ENCODE measurements at regions not wholly inside any gene's neighbourhood (a gene's known extent, or its start where the extent isn't known, plus 50 kb on each side); places are given as distances from the start of the nearest gene placed in this dataset.

DNA sequence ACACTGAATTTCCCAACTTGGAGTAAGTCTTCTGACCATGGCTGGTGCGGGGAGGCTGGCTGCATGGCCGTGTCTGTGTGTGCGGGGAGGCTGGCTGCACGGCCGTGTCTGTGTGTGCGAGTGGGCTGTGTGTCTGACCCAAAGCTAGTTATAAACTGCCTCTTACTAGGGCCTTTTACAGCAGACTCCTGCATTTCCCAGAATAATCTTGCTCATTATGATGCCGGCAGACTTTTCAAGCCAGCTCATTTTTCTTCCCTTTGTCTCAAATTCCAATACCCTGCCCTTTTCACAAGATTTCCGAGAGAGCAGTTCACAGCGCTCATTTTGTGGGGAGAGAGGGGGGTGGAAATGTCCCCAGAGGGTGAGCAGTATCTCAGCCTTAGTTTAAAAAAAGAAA is 470.7 kb upstream of the BRINP1 start:
- no peaks in the 10 kb centered on the region for H3K4me1 Mint-ChIP-seq
- Histone ChIP-seq H3K36me3 (ENCODE audit: insufficient read depth, low read length) (no peaks in the 10 kb centered on the region), H3K27ac (ENCODE audit: low read depth, low read length) (no peak overlapping the region), H3K4me3 (ENCODE audit: low read length in 2 of 2) (no peak overlapping the region), H3K9me3 (ENCODE audit: control insufficient read depth in 1 of 2, low read length in 2 of 2) (no peaks in the 10 kb centered on the region), H3K27me3 (ENCODE audit: insufficient read depth, low read length) (no peaks in the 10 kb centered on the region), H3K4me1 (ENCODE audit: insufficient read depth, low read length) (no peaks in the 10 kb centered on the region)
- ChIA-PET CTCF (ENCODE audit: partially characterized antibody) (no interaction called here), POLR2A (ENCODE audit: partially characterized antibody) (no interaction called here)
- no peak for DNase-seq
- intact Hi-C loops (cut with micrococcal nuclease): no loop called here
- peaks cover 0 to 2% of the 10 kb centered on the region in 2 donors for H3K27me3 Mint-ChIP-seq
- H3K4me3 Mint-ChIP-seq: no peak overlapping the region
- no peak overlapping the region for H3K27ac Mint-ChIP-seq
- H3K9me3 Mint-ChIP-seq: peaks cover 0 to 5% (median 2%) of the 10 kb centered on the region in 8 donors
- H3K36me3 Mint-ChIP-seq: no peaks in the 10 kb centered on the region

DNA sequence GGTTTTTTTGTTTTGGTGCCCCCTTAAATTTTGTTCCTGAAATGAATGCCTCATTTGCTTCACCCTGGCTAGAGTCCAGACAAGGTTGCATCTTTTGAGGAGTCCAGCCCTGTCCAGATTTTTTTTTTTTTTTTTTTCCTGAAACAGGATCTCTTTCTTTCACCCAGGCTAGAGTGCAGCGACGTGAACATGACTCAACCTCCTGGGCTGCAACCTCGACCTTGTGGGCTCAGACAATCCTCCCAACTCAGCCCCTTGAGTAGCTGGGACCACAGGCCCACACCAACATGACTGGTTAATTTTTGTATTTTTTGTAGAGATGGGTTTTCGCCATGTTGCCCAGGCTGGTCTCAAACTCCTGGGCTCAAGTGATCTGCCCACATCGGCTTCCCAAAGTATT is 469.0 kb upstream of the BRINP1 start:
- H3K9me3 ChIP-seq (ENCODE audit: control insufficient read depth in 1 of 2, low read length in 2 of 2): no peaks in the 10 kb centered on the region
- no peaks in the 10 kb centered on the region for H3K27me3 ChIP-seq (ENCODE audit: insufficient read depth, low read length)
- POLR2A ChIA-PET (ENCODE audit: partially characterized antibody): no interaction called here
- CTCF ChIA-PET (ENCODE audit: partially characterized antibody): no interaction called here
- H3K4me1 ChIP-seq (ENCODE audit: insufficient read depth, low read length): no peaks in the 10 kb centered on the region
- no peak for DNase-seq
- Mint-ChIP-seq H3K27me3 (peaks cover 0 to 2% of the 10 kb centered on the region in 2 donors), H3K4me1 (no peaks in the 10 kb centered on the region), H3K27ac (no peak overlapping the region), H3K4me3 (no peak overlapping the region), H3K36me3 (no peaks in the 10 kb centered on the region), H3K9me3 (peaks cover 0 to 5% (median 2%) of the 10 kb centered on the region in 8 donors)
- intact Hi-C loops (cut with micrococcal nuclease): no loop called here
- H3K4me3 ChIP-seq (ENCODE audit: low read length in 2 of 2): no peak overlapping the region
- H3K36me3 ChIP-seq (ENCODE audit: insufficient read depth, low read length): no peaks in the 10 kb centered on the region
- H3K27ac ChIP-seq (ENCODE audit: low read depth, low read length): no peak overlapping the region

DNA sequence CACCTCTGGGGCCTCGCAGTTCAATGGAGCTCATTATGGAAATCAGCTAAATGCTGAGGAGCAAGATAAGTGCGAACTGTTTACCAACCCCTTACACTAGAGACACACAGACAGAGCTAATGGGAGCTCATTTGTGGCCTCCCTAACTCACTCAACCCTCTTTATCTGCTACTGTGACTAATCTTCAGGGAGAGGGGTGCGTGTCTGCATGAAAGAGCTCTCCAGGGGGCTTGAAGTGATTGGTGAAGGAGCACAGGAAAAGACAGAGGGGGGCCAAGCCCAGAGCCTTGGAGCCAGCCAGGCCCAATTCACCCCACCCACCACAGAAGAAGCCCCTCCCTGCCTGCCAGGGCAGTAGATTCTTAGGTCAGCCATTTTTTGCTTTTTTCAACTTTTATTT is 466.8 kb upstream of the BRINP1 start:
- ChIA-PET CTCF (ENCODE audit: partially characterized antibody) (no interaction called here), POLR2A (ENCODE audit: partially characterized antibody) (no interaction called here)
- H3K9me3 ChIP-seq (ENCODE audit: control insufficient read depth in 1 of 2, low read length in 2 of 2): no peaks in the 10 kb centered on the region
- H3K4me1 Mint-ChIP-seq: no peaks in the 10 kb centered on the region
- H3K9me3 Mint-ChIP-seq: peaks cover 0 to 5% (median 2%) of the 10 kb centered on the region in 8 donors
- no peaks in the 10 kb centered on the region for H3K36me3 Mint-ChIP-seq
- H3K27me3 Mint-ChIP-seq: peaks cover 0 to 2% of the 10 kb centered on the region in 2 donors
- intact Hi-C loops (cut with micrococcal nuclease): no loop called here
- H3K27ac ChIP-seq (ENCODE audit: low read depth, low read length): no peak overlapping the region
- no peaks in the 10 kb centered on the region for H3K27me3 ChIP-seq (ENCODE audit: insufficient read depth, low read length)
- H3K27ac Mint-ChIP-seq: no peak overlapping the region
- H3K4me1 ChIP-seq (ENCODE audit: insufficient read depth, low read length): no peaks in the 10 kb centered on the region
- DNase-seq: no peak
- H3K36me3 ChIP-seq (ENCODE audit: insufficient read depth, low read length): no peaks in the 10 kb centered on the region
- H3K4me3 ChIP-seq (ENCODE audit: low read length in 2 of 2): no peak overlapping the region
- no peak overlapping the region for H3K4me3 Mint-ChIP-seq

DNA sequence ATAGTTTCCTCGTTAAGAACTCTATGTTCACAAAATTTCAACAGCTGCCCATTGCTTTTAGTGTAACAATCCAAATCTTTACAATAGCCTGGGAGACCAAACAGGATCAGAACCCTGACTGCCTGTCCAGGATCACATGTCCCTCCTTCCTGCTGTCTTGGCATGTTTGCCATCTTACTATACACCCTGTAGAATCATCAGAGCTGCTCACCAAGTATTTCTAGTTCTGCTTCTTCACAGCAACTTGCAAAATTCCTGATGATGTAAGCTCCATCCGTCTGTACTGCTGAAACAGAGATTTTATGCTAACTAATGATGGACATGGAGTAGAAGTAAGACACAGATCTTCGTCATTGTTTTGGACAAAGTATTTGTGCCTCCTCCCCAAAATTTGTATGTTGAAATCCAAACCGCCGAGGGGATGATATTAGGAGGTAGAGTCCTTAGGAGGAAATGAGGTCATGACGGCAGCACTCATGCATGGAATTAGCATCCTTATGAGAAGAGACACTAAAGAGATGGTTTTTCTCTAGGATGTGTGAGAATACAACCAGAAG is 464.9 kb upstream of the BRINP1 start:
- H3K27ac ChIP-seq (ENCODE audit: low read depth, low read length): no peak overlapping the region
- no peaks in the 10 kb centered on the region for H3K4me1 Mint-ChIP-seq
- no peak overlapping the region for H3K4me3 Mint-ChIP-seq
- ChIA-PET CTCF (ENCODE audit: partially characterized antibody) (no interaction called here), POLR2A (ENCODE audit: partially characterized antibody) (no interaction called here)
- peaks cover 0 to 5% (median 2%) of the 10 kb centered on the region in 8 donors for H3K9me3 Mint-ChIP-seq
- no peaks in the 10 kb centered on the region for H3K27me3 Mint-ChIP-seq
- no peak for DNase-seq
- H3K27me3 ChIP-seq (ENCODE audit: insufficient read depth, low read length): no peaks in the 10 kb centered on the region
- no peaks in the 10 kb centered on the region for H3K36me3 ChIP-seq (ENCODE audit: insufficient read depth, low read length)
- H3K4me3 ChIP-seq (ENCODE audit: low read length in 2 of 2): no peak overlapping the region
- H3K4me1 ChIP-seq (ENCODE audit: insufficient read depth, low read length): no peaks in the 10 kb centered on the region
- H3K27ac Mint-ChIP-seq: no peak overlapping the region
- intact Hi-C loops (cut with micrococcal nuclease): no loop called here
- no peaks in the 10 kb centered on the region for H3K9me3 ChIP-seq (ENCODE audit: control insufficient read depth in 1 of 2, low read length in 2 of 2)
- H3K36me3 Mint-ChIP-seq: no peaks in the 10 kb centered on the region

DNA sequence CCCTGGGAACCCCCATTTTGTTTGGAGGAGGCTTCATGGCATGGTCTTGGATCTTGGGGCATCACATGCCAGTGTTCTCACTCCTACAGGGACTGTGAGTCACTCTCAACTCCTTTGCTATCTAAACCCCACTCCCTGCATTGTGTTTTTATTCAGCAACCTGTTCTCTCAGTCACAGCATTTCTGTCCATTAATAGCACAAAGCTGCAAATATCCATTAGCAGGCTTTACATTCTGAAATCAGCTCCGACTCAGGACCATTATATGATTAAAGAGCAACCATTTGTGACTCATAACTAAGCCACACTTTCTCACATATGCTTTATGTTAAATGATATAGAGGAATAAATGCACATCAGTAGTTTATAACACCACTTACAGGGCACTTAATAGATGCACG is 462.1 kb upstream of the BRINP1 start:
- Histone ChIP-seq H3K27ac (ENCODE audit: low read depth, low read length) (no peak overlapping the region), H3K4me1 (ENCODE audit: insufficient read depth, low read length) (no peaks in the 10 kb centered on the region), H3K27me3 (ENCODE audit: insufficient read depth, low read length) (no peaks in the 10 kb centered on the region), H3K36me3 (ENCODE audit: insufficient read depth, low read length) (no peaks in the 10 kb centered on the region), H3K4me3 (ENCODE audit: low read length in 2 of 2) (no peak overlapping the region), H3K9me3 (ENCODE audit: control insufficient read depth in 1 of 2, low read length in 2 of 2) (no peaks in the 10 kb centered on the region)
- no peaks in the 10 kb centered on the region for H3K27me3 Mint-ChIP-seq
- no peak overlapping the region for H3K4me3 Mint-ChIP-seq
- H3K27ac Mint-ChIP-seq: no peak overlapping the region
- H3K9me3 Mint-ChIP-seq: peaks cover 0 to 4% (median 0%) of the 10 kb centered on the region in 8 donors
- intact Hi-C loops (cut with micrococcal nuclease): no loop called here
- CTCF ChIA-PET (ENCODE audit: partially characterized antibody): no interaction called here
- POLR2A ChIA-PET (ENCODE audit: partially characterized antibody): no interaction called here
- no peaks in the 10 kb centered on the region for H3K36me3 Mint-ChIP-seq
- DNase-seq: no peak
- no peaks in the 10 kb centered on the region for H3K4me1 Mint-ChIP-seq

DNA sequence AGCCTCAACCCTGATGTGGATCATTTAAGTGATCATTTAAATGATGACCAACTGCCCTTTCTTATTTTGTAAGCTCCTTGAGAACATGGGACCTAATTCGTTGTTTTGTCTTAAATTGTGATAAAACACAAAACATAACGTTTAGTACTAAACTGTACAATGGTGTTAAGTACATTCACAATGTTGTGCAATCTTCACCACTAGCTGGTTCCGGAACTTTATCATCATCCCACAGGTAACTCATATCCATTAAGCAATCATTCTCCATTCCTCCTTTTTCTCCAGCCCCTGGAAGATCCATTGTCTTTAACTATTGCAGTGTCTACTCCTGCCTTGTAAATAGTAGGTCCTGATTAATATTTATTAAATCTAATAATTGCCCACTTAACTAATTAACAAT is 460.5 kb upstream of the BRINP1 start:
- H3K9me3 Mint-ChIP-seq: peaks cover 0 to 3% (median 0%) of the 10 kb centered on the region in 8 donors
- POLR2A ChIA-PET (ENCODE audit: partially characterized antibody): no interaction called here
- H3K4me1 ChIP-seq (ENCODE audit: insufficient read depth, low read length): no peaks in the 10 kb centered on the region
- no peaks in the 10 kb centered on the region for H3K27me3 Mint-ChIP-seq
- H3K27me3 ChIP-seq (ENCODE audit: insufficient read depth, low read length): no peaks in the 10 kb centered on the region
- no peak overlapping the region for H3K4me3 ChIP-seq (ENCODE audit: low read length in 2 of 2)
- no peak for DNase-seq
- no peaks in the 10 kb centered on the region for H3K36me3 Mint-ChIP-seq
- H3K27ac ChIP-seq (ENCODE audit: low read depth, low read length): no peak overlapping the region
- H3K27ac Mint-ChIP-seq: no peak overlapping the region
- intact Hi-C loops (cut with micrococcal nuclease): no loop called here
- CTCF ChIA-PET (ENCODE audit: partially characterized antibody): no interaction called here
- no peaks in the 10 kb centered on the region for H3K4me1 Mint-ChIP-seq
- H3K4me3 Mint-ChIP-seq: no peak overlapping the region
- H3K9me3 ChIP-seq (ENCODE audit: control insufficient read depth in 1 of 2, low read length in 2 of 2): no peaks in the 10 kb centered on the region
- H3K36me3 ChIP-seq (ENCODE audit: insufficient read depth, low read length): no peaks in the 10 kb centered on the region

DNA sequence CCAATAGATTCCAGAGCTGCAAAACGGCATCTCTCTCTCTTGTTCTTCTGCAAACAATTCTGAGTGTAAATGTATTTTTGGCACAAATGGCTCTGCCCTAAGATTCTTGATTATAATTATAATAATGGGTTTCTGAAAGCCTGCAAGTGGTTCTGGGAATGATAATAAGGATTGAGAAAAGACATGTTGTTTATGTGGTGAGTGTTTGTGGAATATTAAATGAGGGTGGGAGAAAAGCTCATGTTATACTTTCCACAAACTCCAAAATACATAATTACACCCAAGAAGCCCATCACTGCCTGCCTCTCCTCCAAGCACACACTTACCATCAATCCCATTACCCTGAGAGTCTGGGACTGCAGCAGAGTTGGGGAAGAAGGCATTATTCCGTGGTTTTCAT is 460.0 kb upstream of the BRINP1 start:
- no peaks in the 10 kb centered on the region for H3K27me3 ChIP-seq (ENCODE audit: insufficient read depth, low read length)
- DNase-seq: no peak
- CTCF ChIA-PET (ENCODE audit: partially characterized antibody): no interaction called here
- no peaks in the 10 kb centered on the region for H3K4me1 ChIP-seq (ENCODE audit: insufficient read depth, low read length)
- no peak overlapping the region for H3K4me3 Mint-ChIP-seq
- no peak overlapping the region for H3K4me3 ChIP-seq (ENCODE audit: low read length in 2 of 2)
- POLR2A ChIA-PET (ENCODE audit: partially characterized antibody): no interaction called here
- intact Hi-C loops (cut with micrococcal nuclease): no loop called here
- H3K4me1 Mint-ChIP-seq: no peaks in the 10 kb centered on the region
- peaks cover 0 to 3% (median 0%) of the 10 kb centered on the region in 8 donors for H3K9me3 Mint-ChIP-seq
- H3K27me3 Mint-ChIP-seq: no peaks in the 10 kb centered on the region
- no peak overlapping the region for H3K27ac ChIP-seq (ENCODE audit: low read depth, low read length)
- H3K36me3 Mint-ChIP-seq: no peaks in the 10 kb centered on the region
- no peaks in the 10 kb centered on the region for H3K36me3 ChIP-seq (ENCODE audit: insufficient read depth, low read length)
- no peaks in the 10 kb centered on the region for H3K9me3 ChIP-seq (ENCODE audit: control insufficient read depth in 1 of 2, low read length in 2 of 2)
- no peak overlapping the region for H3K27ac Mint-ChIP-seq

DNA sequence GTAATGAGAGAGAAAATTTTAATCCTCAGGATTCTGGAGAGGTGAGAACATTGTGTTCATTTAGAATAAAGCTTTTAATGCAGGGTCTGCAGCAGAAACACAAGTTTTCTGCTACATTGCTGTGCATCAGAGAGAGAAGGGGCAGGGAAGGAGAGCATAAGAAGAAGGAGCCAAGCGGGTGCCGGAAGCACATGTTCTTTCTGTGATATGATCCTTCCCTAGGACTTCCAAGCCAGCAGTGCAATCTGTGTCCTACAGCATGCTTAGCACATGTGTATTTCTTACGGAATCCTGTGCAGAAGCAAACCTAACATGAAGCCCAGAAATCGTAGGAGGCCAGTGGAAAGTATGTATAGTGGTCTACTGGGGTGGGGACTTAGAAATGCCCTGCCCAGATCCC is 458.3 kb upstream of the BRINP1 start:
- POLR2A ChIA-PET (ENCODE audit: partially characterized antibody): no interaction called here
- Mint-ChIP-seq H3K36me3 (no peaks in the 10 kb centered on the region), H3K4me1 (no peaks in the 10 kb centered on the region)

More for the DNA sequence above, 458.3 kb upstream of the BRINP1 start:
- Mint-ChIP-seq H3K27me3 (no peaks in the 10 kb centered on the region), H3K9me3 (peaks cover 0 to 5% (median 0%) of the 10 kb centered on the region in 8 donors), H3K4me3 (no peak overlapping the region), H3K27ac (no peak overlapping the region)
- intact Hi-C loops (cut with micrococcal nuclease): no loop called here
- Histone ChIP-seq H3K4me1 (ENCODE audit: insufficient read depth, low read length) (no peaks in the 10 kb centered on the region), H3K4me3 (ENCODE audit: low read length in 2 of 2) (no peak overlapping the region), H3K27ac (ENCODE audit: low read depth, low read length) (no peak overlapping the region), H3K27me3 (ENCODE audit: insufficient read depth, low read length) (no peaks in the 10 kb centered on the region), H3K36me3 (ENCODE audit: insufficient read depth, low read length) (no peaks in the 10 kb centered on the region), H3K9me3 (ENCODE audit: control insufficient read depth in 1 of 2, low read length in 2 of 2) (no peaks in the 10 kb centered on the region)
- no peak for DNase-seq
- CTCF ChIA-PET (ENCODE audit: partially characterized antibody): no interaction called here
